GM18502 (cell line): ENCODE measurements at regions not wholly inside any gene's neighbourhood (a gene's known extent, or its start where the extent isn't known, plus 50 kb on each side); places are given as distances from the start of the nearest gene placed in this dataset.
"Not testable (repeated sequence)": the region's sequence is repeated elsewhere in the genome, so short reads cannot be mapped to it uniquely, and the experiment has no call there.

Source experiments
- ATAC-seq: cut with Tn5 transposase; IDR thresholded peaks from one replicate; pipeline ENCODE4 v1.9.1; 2021; ENCODE audit warnings: mild to moderate bottlenecking; ENCODE audit not compliant: unreplicated experiment, poor library complexity

- ATAC-seq, result no peak
These were observed 313.3 kb upstream of the SFSWAP start for GRCh38 chr12:131397493-131398181.

GRCh38 chr12:131399000-131399399 lies 311.9 kb upstream of the SFSWAP start:
- ATAC-seq, result no peak

DNA sequence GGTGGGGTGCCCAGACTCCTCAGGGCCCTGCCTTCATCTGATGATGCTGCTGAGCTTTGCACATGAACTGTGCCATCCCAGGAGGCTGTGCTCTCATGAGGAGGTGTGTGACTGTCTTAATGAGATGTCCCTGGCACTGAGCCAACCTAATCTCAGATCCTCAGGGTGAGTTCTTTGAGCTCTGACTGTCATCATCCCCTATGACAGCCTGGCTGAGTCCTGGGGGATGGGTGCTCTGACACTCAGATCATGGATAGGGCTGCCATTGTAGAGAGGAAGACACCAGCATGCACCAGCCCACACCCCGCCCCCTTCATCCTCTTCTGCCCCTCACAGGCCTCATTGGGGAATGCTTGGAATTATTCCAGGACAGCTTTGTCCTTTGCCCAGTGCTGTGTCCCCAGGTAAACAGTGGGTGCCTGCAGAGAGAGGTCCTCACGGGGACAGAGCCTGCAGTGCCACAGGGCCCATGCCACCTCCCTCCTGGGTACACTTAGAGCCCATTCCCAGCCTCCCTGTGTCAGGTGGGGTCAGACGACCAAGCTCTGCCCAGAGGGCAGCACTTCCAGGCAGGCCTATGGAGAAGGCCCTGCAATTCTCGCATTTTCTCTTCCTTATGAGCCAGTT lies 310.1 kb upstream of the SFSWAP start:
- ATAC-seq, result not testable (repeated sequence)

- not testable (repeated sequence) for ATAC-seq
These were observed 308.8 kb upstream of the SFSWAP start for GRCh38 chr12:131401907-131402633.

GRCh38 chr12:131402781-131403396 lies 308.0 kb upstream of the SFSWAP start:
- ATAC-seq, result no peak

GRCh38 chr12:131403676-131404075 lies 307.2 kb upstream of the SFSWAP start:
- no peak for ATAC-seq

- no peak for ATAC-seq
These were observed 306.2 kb upstream of the SFSWAP start for GRCh38 chr12:131404705-131405104.

DNA sequence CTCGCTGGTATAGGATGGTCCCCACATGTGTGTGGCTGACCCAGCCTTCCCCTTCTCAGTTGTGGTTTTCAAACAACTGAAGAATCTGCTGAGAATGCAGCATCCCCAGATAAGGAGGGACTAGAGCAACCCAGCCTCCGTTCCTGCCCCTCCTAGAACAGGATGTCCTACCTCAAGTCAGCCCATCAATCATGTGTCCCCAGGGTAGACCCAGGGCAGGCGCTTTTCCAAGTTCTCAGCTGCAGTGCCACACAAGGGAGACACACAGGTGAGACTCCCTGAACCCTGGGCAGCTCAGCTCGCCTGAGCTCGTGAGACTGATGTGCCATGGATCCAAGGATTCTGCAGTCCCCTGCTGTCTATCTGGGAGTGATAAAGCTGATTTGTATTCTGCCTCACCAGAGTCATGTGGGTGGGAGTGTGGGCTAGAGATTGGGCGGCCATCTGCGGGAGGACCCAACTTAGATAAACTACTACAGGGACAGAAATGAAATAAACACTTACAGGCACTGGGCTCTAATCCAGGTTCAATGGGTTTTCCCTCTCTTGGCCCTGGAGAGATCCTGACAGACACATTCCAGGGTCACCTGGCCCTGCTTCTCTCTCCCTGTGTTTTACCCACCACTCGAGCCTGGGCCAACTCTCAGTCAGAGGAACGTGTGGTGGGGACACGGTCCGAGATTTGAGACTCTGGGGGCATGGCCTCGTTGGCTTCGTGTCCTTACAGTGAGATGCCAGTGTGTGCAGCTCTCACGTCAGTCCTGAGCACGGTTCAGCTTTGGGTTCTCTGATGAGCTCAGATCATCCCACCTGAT lies 303.5 kb upstream of the SFSWAP start:
- ATAC-seq, result no peak

GRCh38 chr12:131408036-131408365 lies 302.9 kb upstream of the SFSWAP start:
- no peak for ATAC-seq

DNA sequence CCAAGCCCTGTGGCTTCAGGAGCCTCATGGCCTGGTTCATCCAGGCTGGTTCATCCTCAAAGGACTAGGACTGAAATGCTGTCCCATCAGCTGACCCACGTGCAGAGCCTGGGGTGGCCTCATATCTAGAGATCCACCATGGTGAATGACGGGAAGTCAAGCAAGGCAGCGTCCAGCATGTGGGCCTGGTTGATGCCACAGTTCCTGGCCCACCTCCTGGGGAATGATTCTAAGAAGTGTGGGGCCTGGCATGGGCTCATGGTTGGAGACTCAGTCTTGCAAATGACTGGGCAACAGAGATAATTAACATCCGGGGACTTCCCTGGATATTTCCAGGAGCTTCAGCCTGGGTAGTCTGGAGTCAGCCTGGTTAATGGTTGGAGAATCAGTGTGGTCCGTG lies 302.4 kb upstream of the SFSWAP start:
- ATAC-seq, result no peak

- no peak for ATAC-seq
These were observed 301.7 kb upstream of the SFSWAP start for GRCh38 chr12:131409211-131409610.

DNA sequence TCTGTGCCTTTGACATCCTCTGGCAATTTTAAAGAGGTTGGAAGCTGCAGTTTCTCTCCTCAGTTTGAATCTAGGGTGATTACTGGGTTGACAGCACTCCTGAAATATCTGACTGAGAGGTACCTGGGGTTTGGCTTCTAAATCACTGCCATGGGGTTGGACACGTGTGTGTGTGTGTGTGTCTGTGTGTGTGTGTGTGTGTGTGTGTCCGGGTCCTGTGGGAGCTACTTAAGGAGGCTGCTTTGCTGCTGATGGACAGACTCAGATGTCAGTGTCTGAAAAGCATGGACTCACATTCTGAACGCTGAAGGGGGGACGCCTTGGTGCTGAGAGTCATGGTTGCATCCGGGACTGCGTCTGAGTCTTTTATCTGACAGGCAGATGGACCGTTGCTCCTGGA lies 299.1 kb upstream of the SFSWAP start:
- not testable (repeated sequence) for ATAC-seq

DNA sequence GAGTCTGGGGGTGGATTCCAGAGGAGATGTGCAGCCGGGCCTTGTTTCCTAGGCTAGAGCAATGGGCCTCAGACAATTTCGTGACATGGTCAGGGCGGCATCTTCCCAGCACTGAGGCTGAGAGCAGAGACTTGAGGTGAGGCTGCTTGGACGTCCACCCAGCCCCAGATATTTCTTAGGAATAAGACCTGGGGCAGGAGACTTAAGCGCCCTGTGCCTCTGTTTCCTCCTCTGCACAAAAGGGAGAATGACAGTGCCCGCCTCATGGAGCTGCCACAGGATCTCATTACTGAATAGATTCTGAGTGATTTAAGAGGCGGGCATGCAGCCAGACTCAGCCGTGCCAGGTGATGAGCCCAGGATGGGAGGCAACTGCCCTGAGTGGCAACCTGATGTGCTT lies 297.9 kb upstream of the SFSWAP start:
- no peak for ATAC-seq

DNA sequence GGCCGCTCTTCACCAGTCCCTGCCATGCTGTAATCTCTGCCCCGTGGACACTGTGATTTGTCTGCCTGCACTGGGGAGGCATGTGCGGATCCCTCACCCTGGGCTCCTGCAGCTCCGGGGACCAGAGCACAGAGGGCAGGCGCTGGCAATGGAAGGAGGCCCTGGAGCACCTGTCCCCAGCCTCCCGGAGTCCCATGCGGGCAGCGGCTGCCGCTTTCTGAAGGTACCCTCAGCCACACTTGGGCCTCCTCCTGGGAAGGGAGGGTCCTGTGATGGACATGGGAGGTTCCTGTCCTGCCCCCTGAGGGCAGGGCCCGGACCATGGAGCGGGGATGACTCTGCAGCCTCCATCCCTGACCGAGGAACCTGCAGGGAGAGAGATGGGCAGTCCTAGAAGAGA lies 297.4 kb upstream of the SFSWAP start:
- no peak for ATAC-seq

DNA sequence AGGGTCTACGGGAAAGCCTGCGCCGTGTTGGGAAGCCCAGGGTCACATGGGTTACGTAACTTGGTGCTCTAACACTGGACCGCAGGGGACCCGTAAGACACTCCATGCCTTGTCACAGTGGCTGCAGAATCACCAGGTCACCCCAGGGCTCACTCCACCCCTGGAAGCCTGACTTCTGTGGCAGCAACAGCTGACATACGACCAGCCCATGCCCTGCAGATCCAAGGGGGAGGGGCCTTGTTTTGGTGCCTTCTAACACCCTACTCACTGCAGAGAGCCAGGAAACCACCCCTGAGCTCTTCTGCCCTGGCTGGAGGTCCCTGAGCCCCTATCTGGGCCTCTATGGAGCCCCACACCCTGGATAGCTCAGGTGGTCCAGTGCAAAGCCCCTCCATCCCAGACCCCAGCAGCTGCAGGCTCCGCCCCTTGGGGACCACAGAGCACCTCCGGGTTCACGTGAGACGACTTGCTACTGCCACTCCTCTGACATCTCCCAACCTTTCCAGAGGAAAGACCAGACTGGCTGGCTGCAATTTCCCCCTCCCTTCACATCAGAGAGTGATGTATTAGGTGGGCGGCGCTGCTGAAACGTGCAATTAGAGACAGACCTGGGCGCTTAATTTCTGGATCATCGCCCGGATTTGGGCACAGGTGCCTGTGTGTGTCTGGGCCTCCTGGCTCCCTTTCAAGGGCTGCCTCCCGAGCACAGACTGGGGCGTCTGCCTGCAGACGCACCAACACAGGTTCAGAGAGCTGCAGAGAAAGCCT lies 296.6 kb upstream of the SFSWAP start:
- not testable (repeated sequence) for ATAC-seq

GRCh38 chr12:131415781-131416180 lies 295.1 kb upstream of the SFSWAP start:
- no peak for ATAC-seq

GRCh38 chr12:131418121-131418520 lies 292.8 kb upstream of the SFSWAP start:
- no peak for ATAC-seq

DNA sequence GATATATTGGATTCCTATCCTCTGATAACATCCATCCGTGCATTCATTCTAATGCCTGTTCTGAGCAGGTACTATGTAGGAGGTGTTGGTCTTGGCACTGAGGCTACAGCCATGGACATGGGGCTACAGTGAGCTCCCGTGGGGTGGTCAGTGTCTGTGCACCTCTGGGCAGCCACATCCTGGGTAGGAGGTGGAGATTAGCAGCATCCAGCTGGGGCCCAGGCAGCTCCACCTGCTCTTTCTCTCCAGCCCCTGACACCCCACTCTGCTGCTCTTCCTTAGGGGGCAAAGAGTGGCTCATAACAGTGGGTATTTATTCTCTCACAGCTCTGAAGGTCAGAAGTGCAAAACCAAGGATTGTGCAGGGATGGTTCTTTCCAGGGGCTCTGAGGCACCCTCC lies 292.0 kb upstream of the SFSWAP start:
- no peak for ATAC-seq

DNA sequence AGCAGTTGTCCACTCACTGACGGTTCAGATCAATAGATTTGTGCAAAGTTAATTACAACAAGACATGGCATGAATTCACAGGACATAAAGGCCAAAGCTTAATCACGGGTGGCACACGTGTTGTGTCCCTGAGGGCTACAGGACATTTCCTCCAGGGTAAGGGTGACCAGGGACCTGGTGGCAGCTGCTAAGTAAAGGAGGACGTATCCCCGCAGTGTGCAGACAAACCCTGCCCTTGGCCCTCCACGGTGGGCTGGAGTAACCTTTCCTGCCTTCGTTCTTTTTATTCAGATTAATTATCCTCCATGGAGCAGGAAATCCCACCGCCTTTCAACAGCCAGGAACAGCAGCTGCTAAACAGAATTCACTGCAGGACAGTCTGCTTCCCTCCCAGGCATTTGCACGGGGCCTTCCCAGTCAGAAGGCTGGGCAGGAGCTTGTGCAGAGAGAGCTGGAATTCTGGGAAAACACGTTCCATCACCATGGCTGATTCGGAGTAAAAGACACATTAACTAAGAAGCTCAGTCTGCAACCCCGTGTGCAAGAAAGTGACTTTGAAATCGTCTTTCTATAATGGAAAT lies 289.9 kb upstream of the SFSWAP start:
- no peak for ATAC-seq
